Aorta (tissue), 5 donors: ENCODE measurements at regions not wholly inside any gene's neighbourhood (a gene's known extent, or its start where the extent isn't known, plus 50 kb on each side); places are given as distances from the start of the nearest gene placed in this dataset.
"Not testable (repeated sequence)": the region's sequence is repeated elsewhere in the genome, so short reads cannot be mapped to it uniquely, and the experiment has no call there.

Experiments used
- ATAC-seq: fragments of 200-7000 bp; cut with Tn5 transposase; one replicate; pipeline ENCODE4 v1.9.1; 2022; ENCODE audit warnings: moderate library complexity; ENCODE audit not compliant: low FRiP score
- DNase-seq, 2 donors: peaks; one replicate each; pipeline ENCODE4 v3.0.0-alpha.2; 2020
- H3K27ac ChIP-seq, 2 donors: one replicate each; pipeline ENCODE4 v1.5.1; 2013; ENCODE audit warnings: low read length in 2 of 2, mild to moderate bottlenecking in 2 of 2, moderate library complexity in 2 of 2, control low read depth in 1 of 2, inconsistent platforms in 1 of 2, low read depth in 1 of 2
- H3K27me3 ChIP-seq, 2 donors: one replicate each; pipeline ENCODE4 v1.6.1; 2013; ENCODE audit warnings: control low read depth in 1 of 2, low read length in 1 of 2, mild to moderate bottlenecking in 1 of 2, moderate library complexity in 1 of 2; ENCODE audit not compliant: insufficient read depth in 2 of 2, control insufficient read depth in 1 of 2
- H3K36me3 ChIP-seq, 2 donors: one replicate each; pipeline ENCODE4 v1.6.1; 2013; ENCODE audit warnings: control low read depth in 1 of 2, low read length in 1 of 2, mild to moderate bottlenecking in 1 of 2; ENCODE audit not compliant: insufficient read depth in 2 of 2, control insufficient read depth in 1 of 2
- H3K4me1 ChIP-seq, 2 donors: one replicate each; pipeline ENCODE4 v1.6.1; 2013; ENCODE audit warnings: low read length in 2 of 2, control low read depth in 1 of 2, mild to moderate bottlenecking in 1 of 2, moderate library complexity in 1 of 2; ENCODE audit not compliant: insufficient read depth in 2 of 2, control insufficient read depth in 1 of 2
- H3K4me3 ChIP-seq, 2 donors: one replicate each; pipeline ENCODE4 v1.5.1; 2013; ENCODE audit warnings: low read length in 2 of 2, control low read depth in 1 of 2, mild to moderate bottlenecking in 1 of 2
- H3K9me3 ChIP-seq: one replicate; pipeline ENCODE4 v1.6.1; 2013; ENCODE audit warnings: mild to moderate bottlenecking, low read length; ENCODE audit not compliant: control insufficient read depth
- whole genome bisulfite sequencing, 2 donors: extraction: QIAGEN DNeasy Blood & Tissue Kit; methylation state at CpG; one replicate each; pipeline ENCODE4 v1.1.7; 2013; 5-methylcytosine and 5-hydroxymethylcytosine counted together
- intact Hi-C, 2 donors: fragments of 100-400 bp; cut with DNase I; formaldehyde crosslinking; loops; one replicate each; pipeline versions ENCODE4 v1.14.2 to v1.15.0; 2022
- donor health status: healthy with polysubstance abuse.
- donor health status: Bipolar disorder and iron deficiency.
- donor health status: DM: no; HTN: no; CAD: no.
- donor health status: DM: no; HTN: no; CAD: no.
- donor health status: DM: yes; HTN: yes; CAD: no.

DNA sequence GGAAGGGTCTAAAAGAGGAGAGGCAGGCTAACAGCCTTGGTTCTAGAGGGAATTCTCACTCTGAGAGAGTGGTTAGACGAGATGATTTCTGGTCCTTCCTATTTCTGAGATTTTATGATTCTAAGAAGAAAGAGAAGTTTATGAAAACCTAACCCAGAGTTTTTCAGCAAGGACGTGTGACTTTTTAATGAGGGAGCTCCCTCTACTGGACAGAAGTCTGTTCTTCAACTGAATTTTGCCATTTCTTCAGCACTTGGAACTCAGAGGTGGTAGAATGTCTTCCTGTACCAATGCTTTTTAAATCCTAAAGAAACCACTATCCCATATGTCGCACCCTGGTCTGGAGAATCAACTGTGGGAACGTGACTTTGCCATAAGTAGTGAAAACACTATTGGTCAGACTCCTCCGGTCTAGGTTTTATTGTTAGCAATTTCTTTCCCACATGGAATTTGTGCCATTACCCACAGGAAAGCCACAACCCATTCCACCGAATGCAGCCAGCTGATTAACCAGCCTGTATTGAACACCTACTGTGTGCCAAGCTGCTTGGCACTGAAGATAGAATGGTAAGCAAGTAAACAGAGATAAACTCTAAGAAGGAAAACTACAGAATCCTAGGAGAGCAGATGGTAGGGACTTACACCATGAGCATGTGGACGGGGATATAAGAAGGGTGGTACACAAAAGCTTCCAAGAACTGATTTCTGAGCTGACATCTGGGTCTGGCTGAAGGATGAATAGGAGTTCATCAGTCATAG lies 199.5 kb upstream of the LMCD1 start:
- H3K4me1 ChIP-seq, result peaks cover 0 to 3% of the 10 kb centered on the region in 2 donors
- no peak for DNase-seq
- H3K27me3 ChIP-seq, result no peaks in the 10 kb centered on the region
- peak; percentile 75 for ATAC-seq
- 24 to 25% methylated on average over 7 of the region's 7 CpGs for whole genome bisulfite sequencing, 2 donors
- no peak overlapping the region for H3K4me3 ChIP-seq
- no peak overlapping the region for H3K27ac ChIP-seq
- intact Hi-C loops, result loop anchor here in 1 of 2 donors (10.0 kb wide), 2 partner anchors 167 to 1507 kb away; no protein-coding TSS in a partner anchor
- H3K9me3 ChIP-seq, result no peaks in the 10 kb centered on the region
- no peaks in the 10 kb centered on the region for H3K36me3 ChIP-seq

DNA sequence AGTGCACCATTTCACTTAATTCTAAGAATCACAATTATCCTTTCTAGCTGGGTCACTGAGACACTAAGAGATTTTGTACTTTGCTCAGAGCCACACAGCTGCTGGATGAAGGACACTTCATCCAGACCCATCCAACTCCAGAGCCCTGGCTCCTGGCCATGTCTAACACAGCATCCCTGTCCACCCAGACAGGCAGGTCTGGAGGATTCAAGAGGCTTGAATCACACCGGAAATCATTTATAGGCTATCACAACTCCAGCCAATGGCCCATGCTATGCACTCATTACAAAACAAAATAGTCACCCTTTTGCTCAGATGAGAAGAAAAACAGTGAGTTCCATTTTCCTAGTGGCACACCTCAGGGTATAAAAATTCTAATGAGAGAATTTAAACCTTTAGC lies 198.2 kb upstream of the LMCD1 start:
- no peak for ATAC-seq
- WGBS, 2 donors, result 70 to 81% methylated on average over 1 of the region's 1 CpG

DNA sequence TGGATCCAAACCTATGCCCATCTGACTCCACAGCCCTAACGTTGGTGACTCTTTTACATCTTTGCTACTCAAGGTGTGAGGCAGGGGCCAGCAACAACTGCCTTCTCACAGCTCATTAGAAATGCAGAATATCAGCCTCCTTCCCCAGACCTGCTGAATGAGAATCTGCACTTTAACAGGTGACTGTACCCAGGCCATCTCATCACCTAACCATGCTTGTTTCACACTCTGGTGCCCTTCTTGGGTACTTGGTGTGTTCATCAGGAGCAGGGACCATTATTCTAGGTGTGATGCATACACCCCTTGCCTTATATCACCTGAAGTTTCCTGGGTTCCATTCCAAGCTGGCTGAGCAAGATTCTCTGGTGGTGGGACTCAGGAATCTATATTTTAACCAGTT lies 196.3 kb upstream of the LMCD1 start:
- no peaks in the 10 kb centered on the region for H3K36me3 ChIP-seq
- intact Hi-C loops, result loop anchor here in 1 of 2 donors (10.0 kb wide), 2 partner anchors 171 to 1511 kb away; no protein-coding TSS in a partner anchor
- no peaks in the 10 kb centered on the region for H3K9me3 ChIP-seq
- no peak overlapping the region for H3K27ac ChIP-seq
- ATAC-seq (no peak), DNase-seq (no peak)
- no peaks in the 10 kb centered on the region for H3K4me1 ChIP-seq
- H3K4me3 ChIP-seq, result no peak overlapping the region
- 82 to 94% methylated on average over 1 of the region's 1 CpG for WGBS, 2 donors
- H3K27me3 ChIP-seq, result no peaks in the 10 kb centered on the region

More for the DNA sequence above, 198.2 kb upstream of the LMCD1 start:
- Histone ChIP-seq H3K4me3 (no peak overlapping the region), H3K27ac (no peak overlapping the region), H3K9me3 (no peaks in the 10 kb centered on the region), H3K36me3 (no peaks in the 10 kb centered on the region), H3K4me1 (no peaks in the 10 kb centered on the region), H3K27me3 (no peaks in the 10 kb centered on the region)
- no peak for DNase-seq
- intact Hi-C loops, result loop anchor here in 1 of 2 donors (10.0 kb wide), 2 partner anchors 169 to 1509 kb away; no protein-coding TSS in a partner anchor

- intact Hi-C loops, result loop anchor here in 1 of 2 donors (10.0 kb wide), 2 partner anchors 173 to 1513 kb away; no protein-coding TSS in a partner anchor
- DNase-seq (no peak), ATAC-seq (no peak)
- H3K4me3 ChIP-seq, result no peak overlapping the region
- H3K27ac ChIP-seq, result no peak overlapping the region
- H3K36me3 ChIP-seq, result no peaks in the 10 kb centered on the region
- no peaks in the 10 kb centered on the region for H3K4me1 ChIP-seq
- H3K27me3 ChIP-seq, result no peaks in the 10 kb centered on the region
- H3K9me3 ChIP-seq, result no peaks in the 10 kb centered on the region
Observed at GRCh38 chr3:8307545-8308110, 194.0 kb upstream of the LMCD1 start.

- Histone ChIP-seq H3K4me1 (no peaks in the 10 kb centered on the region), H3K9me3 (no peaks in the 10 kb centered on the region), H3K4me3 (no peak overlapping the region), H3K27me3 (no peaks in the 10 kb centered on the region), H3K36me3 (no peaks in the 10 kb centered on the region), H3K27ac (no peak overlapping the region)
- intact Hi-C loops, result no loop called here
- DNase-seq, result no peak
- ATAC-seq, result no peak
- 95 to 96% methylated on average over 3 of the region's 3 CpGs for WGBS, 2 donors
Observed at GRCh38 chr3:8311321-8311720, 190.3 kb upstream of the LMCD1 start.

- Histone ChIP-seq H3K9me3 (no peaks in the 10 kb centered on the region), H3K27me3 (no peaks in the 10 kb centered on the region), H3K36me3 (no peaks in the 10 kb centered on the region), H3K4me3 (no peak overlapping the region), H3K4me1 (no peaks in the 10 kb centered on the region), H3K27ac (no peak overlapping the region)
- DNase-seq (no peak), ATAC-seq (no peak)
- intact Hi-C loops, result no loop called here
Observed at GRCh38 chr3:8312685-8313084, 188.9 kb upstream of the LMCD1 start.

DNA sequence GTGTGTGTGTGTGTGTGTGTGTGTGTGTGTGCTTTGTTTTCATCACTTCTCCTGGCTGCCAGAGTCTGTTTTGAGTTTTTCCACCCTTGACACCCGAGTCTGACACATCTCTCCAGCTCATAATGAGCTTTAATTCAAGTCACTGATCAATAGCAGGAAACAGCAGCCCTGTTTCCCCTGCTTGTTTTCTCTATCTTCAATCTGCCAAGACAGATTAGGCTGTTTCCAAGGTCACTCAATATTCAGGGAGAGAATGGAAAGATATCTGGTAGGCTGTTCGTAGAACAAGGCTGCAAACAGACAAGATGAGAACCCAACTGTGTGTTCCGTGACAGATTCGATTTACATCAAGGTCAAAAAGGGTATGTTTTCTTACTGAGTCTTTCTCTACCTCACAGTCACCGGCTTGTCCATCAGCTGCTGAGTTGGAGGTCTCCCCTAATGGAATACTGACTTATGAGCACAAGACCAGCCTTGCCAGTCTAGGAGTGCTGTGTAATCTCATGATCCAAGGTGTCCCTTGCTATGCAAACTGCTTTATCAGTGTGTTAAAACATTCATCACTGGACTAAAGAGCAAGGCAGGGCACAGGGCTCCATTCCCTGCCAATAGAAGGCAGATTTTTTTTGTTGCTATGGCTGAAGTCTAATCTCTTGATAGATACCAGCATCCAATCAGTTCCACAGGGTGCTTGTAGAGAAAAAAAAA lies 187.9 kb upstream of the LMCD1 start:
- 78 to 82% methylated on average over 5 of the region's 5 CpGs for WGBS, 2 donors
- Histone ChIP-seq H3K4me1 (no peaks in the 10 kb centered on the region), H3K36me3 (no peaks in the 10 kb centered on the region), H3K27ac (no peak overlapping the region), H3K9me3 (no peaks in the 10 kb centered on the region), H3K27me3 (no peaks in the 10 kb centered on the region), H3K4me3 (no peak overlapping the region)
- DNase-seq (no peak), ATAC-seq (no peak)
- intact Hi-C loops, result no loop called here

DNA sequence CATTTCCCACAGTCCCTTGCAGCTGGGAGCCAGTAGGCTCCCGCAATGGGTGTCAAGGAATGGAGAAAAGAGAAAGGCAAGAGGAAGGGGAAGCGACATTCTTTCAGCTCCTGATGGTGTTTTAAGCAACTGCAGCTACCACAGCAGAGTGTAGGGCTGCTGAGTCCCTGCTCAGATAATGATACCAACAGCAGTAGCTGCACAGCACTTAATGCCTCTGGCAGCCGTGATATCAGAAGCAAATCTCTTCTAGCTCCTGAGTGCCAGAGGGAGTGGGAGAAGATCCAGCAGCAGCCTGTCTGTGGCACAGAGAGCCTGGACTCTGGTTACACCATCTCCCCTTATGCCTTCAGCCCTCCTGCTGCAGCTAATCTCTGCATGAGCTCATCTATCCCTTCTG lies 186.1 kb upstream of the LMCD1 start:
- H3K4me1 ChIP-seq, H3K9me3 ChIP-seq, DNase-seq, H3K27me3 ChIP-seq, intact Hi-C loops, H3K36me3 ChIP-seq, H3K27ac ChIP-seq, ATAC-seq, H3K4me3 ChIP-seq: not testable (repeated sequence)
- WGBS, 2 donors, result 87 to 90% methylated on average over 3 of the region's 3 CpGs
